ENCODE measurements at regions not wholly inside any gene's neighbourhood (a gene's known extent, or its start where the extent isn't known, plus 50 kb on each side); places are given as distances from the start of the nearest gene placed in this dataset.

- TF ChIP-seq POLR2AphosphoS5 (IDR thresholded peaks at IDR 0.05), result no peak
- TF ChIP-seq, protein P1, sequence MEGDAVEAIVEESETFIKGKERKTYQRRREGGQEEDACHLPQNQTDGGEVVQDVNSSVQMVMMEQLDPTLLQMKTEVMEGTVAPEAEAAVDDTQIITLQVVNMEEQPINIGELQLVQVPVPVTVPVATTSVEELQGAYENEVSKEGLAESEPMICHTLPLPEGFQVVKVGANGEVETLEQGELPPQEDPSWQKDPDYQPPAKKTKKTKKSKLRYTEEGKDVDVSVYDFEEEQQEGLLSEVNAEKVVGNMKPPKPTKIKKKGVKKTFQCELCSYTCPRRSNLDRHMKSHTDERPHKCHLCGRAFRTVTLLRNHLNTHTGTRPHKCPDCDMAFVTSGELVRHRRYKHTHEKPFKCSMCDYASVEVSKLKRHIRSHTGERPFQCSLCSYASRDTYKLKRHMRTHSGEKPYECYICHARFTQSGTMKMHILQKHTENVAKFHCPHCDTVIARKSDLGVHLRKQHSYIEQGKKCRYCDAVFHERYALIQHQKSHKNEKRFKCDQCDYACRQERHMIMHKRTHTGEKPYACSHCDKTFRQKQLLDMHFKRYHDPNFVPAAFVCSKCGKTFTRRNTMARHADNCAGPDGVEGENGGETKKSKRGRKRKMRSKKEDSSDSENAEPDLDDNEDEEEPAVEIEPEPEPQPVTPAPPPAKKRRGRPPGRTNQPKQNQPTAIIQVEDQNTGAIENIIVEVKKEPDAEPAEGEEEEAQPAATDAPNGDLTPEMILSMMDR (IDR thresholded peaks at IDR 0.05), result no peak
These were observed 457.2 kb upstream of the TMPO start for GRCh38 chr12:98058213-98058612.
